ENCODE measurements at regions not wholly inside any gene's neighbourhood (a gene's known extent, or its start where the extent isn't known, plus 50 kb on each side); places are given as distances from the start of the nearest gene placed in this dataset.

GRCh38 chr9:30574355-30575151 lies 1809.9 kb upstream of the ACO1 start:
- Histone ChIP-seq H3K27me3 (ENCODE audit: control insufficient read depth, insufficient read depth, low read length) (no peaks in the 10 kb centered on the region), H3K4me3 (ENCODE audit: insufficient read depth, low read depth, low read length) (no peak overlapping the region), H3K27ac (ENCODE audit: insufficient read depth, low read length) (no peak overlapping the region), H2BK20ac (ENCODE audit: low read depth, low read length) (no peak overlapping the region), H3K36me3 (ENCODE audit: control insufficient read depth, insufficient read depth, low read length) (no peaks in the 10 kb centered on the region), H3K9me1 (ENCODE audit: insufficient read depth, low read length) (no peaks in the 10 kb centered on the region), H3K56ac (ENCODE audit: extremely low read depth, insufficient read depth, low read length) (no peak overlapping the region), H3K4me2 (ENCODE audit: low read depth, low read length) (no peak overlapping the region), H3K9ac (ENCODE audit: low read depth, low read length) (no peak overlapping the region), H4K5ac (ENCODE audit: low read depth, low read length) (no peak overlapping the region), H4K20me1 (ENCODE audit: insufficient read depth, low read length) (no peaks in the 10 kb centered on the region), H2BK5ac (ENCODE audit: low read depth, low read length, poor library complexity, severe bottlenecking) (no peak overlapping the region), H2AFZ (replicated peaks; ENCODE audit: low read length, poor library complexity) (no peak overlapping the region), H2AK5ac (ENCODE audit: low read depth, low read length) (no peak overlapping the region), H3K4ac (ENCODE audit: low read depth, low read length) (no peak overlapping the region), H3K14ac (replicated peaks; ENCODE audit: low read depth, low read length) (no peak overlapping the region), H3K9me3 (ENCODE audit: control insufficient read depth, insufficient read depth, low read length) (peaks cover 16% of the 10 kb centered on the region), H2AK9ac (replicated peaks; ENCODE audit: low read depth, low read length, poor library complexity) (no peak overlapping the region), H2BK15ac (ENCODE audit: low read depth, low read length) (no peak overlapping the region), H4K91ac (ENCODE audit: insufficient read depth, low read depth, low read length) (no peak overlapping the region), H4K8ac (ENCODE audit: low read depth in 2 of 2, low read length in 2 of 2) (no peak overlapping the region), H3K23ac (ENCODE audit: low read depth, low read length) (no peak overlapping the region), H3K4me1 (ENCODE audit: control insufficient read depth, insufficient read depth, low read length) (no peaks in the 10 kb centered on the region), H3K79me1 (ENCODE audit: low read depth in 1 of 2, low read length in 2 of 2) (no peaks in the 10 kb centered on the region), H3K18ac (ENCODE audit: low read depth, low read length) (no peak overlapping the region), H2BK120ac (ENCODE audit: low read depth, low read length) (no peak overlapping the region)
- DNase-seq (no peak), ATAC-seq (ENCODE audit: low read depth) (no peak)
- TF ChIP-seq MXI1 (IDR thresholded peaks at IDR 0.05; ENCODE audit: borderline replicate concordance, low read depth, low read length) = no peak
- no peak for TF ChIP-seq NFE2L2 (IDR thresholded peaks at IDR 0.05; ENCODE audit: low read depth, low read length)
- no peak for TF ChIP-seq USF2 (IDR thresholded peaks at IDR 0.05; ENCODE audit: low read depth, low read length)
- no peak for TF ChIP-seq ELK1 (IDR thresholded peaks at IDR 0.05; ENCODE audit: borderline replicate concordance, low read depth, low read length)
- no peak for TF ChIP-seq RAD21 (IDR thresholded peaks at IDR 0.05; ENCODE audit: low read length)
- no peak for TF ChIP-seq POLR2A (IDR thresholded peaks at IDR 0.05; ENCODE audit: low read depth, low read length)
- TF ChIP-seq SMC3 (IDR thresholded peaks at IDR 0.05; ENCODE audit: low read depth, low read length) = no peak
- TF ChIP-seq CEBPB (IDR thresholded peaks at IDR 0.05; ENCODE audit: low read depth, low read length) = no peak
- no peak for TF ChIP-seq RFX5 (IDR thresholded peaks at IDR 0.05; ENCODE audit: low read depth, low read length)
- no peak for TF ChIP-seq FOS (IDR thresholded peaks at IDR 0.05; ENCODE audit: low read depth, low read length)
- TF ChIP-seq, protein P1, sequence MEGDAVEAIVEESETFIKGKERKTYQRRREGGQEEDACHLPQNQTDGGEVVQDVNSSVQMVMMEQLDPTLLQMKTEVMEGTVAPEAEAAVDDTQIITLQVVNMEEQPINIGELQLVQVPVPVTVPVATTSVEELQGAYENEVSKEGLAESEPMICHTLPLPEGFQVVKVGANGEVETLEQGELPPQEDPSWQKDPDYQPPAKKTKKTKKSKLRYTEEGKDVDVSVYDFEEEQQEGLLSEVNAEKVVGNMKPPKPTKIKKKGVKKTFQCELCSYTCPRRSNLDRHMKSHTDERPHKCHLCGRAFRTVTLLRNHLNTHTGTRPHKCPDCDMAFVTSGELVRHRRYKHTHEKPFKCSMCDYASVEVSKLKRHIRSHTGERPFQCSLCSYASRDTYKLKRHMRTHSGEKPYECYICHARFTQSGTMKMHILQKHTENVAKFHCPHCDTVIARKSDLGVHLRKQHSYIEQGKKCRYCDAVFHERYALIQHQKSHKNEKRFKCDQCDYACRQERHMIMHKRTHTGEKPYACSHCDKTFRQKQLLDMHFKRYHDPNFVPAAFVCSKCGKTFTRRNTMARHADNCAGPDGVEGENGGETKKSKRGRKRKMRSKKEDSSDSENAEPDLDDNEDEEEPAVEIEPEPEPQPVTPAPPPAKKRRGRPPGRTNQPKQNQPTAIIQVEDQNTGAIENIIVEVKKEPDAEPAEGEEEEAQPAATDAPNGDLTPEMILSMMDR (conservative IDR thresholded peaks at IDR 0.05; ENCODE audit: low read depth, low read length) = no peak
- no peak for TF ChIP-seq BHLHE40 (IDR thresholded peaks at IDR 0.05; ENCODE audit: low read depth, low read length)
- TF ChIP-seq CHD1 (IDR thresholded peaks at IDR 0.05; ENCODE audit: low read depth, low read length) = no peak
- no peak for TF ChIP-seq RCOR1 (IDR thresholded peaks at IDR 0.05; ENCODE audit: insufficient replicate concordance, low read length)
- no peak for TF ChIP-seq MAFK (IDR thresholded peaks at IDR 0.05; ENCODE audit: low read depth, low read length)
- TF ChIP-seq MAZ (IDR thresholded peaks at IDR 0.05; ENCODE audit: borderline replicate concordance, low read depth, low read length) = no peak
- ChIA-PET POLR2A (ENCODE audit: unreplicated experiment) (no interaction called here), CTCF (no interaction called here)
- no TSS peak for BruUV-seq (replicated peaks)
- WGBS, 2 experiments (ENCODE audit: extremely low coverage in 2 of 2, insufficient read length in 1 of 2) = 85% methylated on average over 11 of the region's 28 CpGs; no CpG with 5 or more reads in 1 of the 2 experiments
- in situ Hi-C loops (cut with MboI; ENCODE audit: low sequenced_read_pairs) (no loop called here), intact Hi-C loops (cut with micrococcal nuclease) (no loop called here), dilution Hi-C loops (cut with HindIII; ENCODE audit: low sequenced_read_pairs, unreplicated experiment) (no loop called here)
